ENCODE measurements at regions not wholly inside any gene's neighbourhood (a gene's known extent, or its start where the extent isn't known, plus 50 kb on each side); places are given as distances from the start of the nearest gene placed in this dataset.

DNA sequence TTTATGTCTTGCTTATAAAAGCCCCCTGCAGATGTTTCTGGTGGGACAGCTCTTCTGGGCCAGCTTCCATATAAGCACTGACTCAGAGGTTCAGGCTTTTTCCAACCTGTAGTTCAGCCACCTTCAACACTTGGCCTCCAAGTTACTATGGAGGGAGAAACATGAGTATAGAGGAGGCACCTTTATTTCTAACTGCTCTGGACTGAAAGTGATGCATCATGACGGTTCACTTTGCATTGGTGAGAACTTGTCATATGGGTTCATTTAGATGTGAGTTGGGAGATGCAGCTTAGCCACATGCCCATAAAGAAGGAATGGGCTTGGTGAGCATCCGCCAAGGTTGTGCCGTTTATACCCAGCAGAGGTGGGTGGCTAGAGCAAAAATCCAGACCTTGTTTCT is 58.8 kb upstream of the CFAP161 start:
- TF ChIP-seq, protein P1, sequence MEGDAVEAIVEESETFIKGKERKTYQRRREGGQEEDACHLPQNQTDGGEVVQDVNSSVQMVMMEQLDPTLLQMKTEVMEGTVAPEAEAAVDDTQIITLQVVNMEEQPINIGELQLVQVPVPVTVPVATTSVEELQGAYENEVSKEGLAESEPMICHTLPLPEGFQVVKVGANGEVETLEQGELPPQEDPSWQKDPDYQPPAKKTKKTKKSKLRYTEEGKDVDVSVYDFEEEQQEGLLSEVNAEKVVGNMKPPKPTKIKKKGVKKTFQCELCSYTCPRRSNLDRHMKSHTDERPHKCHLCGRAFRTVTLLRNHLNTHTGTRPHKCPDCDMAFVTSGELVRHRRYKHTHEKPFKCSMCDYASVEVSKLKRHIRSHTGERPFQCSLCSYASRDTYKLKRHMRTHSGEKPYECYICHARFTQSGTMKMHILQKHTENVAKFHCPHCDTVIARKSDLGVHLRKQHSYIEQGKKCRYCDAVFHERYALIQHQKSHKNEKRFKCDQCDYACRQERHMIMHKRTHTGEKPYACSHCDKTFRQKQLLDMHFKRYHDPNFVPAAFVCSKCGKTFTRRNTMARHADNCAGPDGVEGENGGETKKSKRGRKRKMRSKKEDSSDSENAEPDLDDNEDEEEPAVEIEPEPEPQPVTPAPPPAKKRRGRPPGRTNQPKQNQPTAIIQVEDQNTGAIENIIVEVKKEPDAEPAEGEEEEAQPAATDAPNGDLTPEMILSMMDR (conservative IDR thresholded peaks at IDR 0.05; ENCODE audit: low read length), result no peak
- no peak for TF ChIP-seq EZH2phosphoT487 (IDR thresholded peaks at IDR 0.05; ENCODE audit: borderline replicate concordance, low read depth, low read length)
